ENCODE measurements at regions not wholly inside any gene's neighbourhood (a gene's known extent, or its start where the extent isn't known, plus 50 kb on each side); places are given as distances from the start of the nearest gene placed in this dataset.

DNA sequence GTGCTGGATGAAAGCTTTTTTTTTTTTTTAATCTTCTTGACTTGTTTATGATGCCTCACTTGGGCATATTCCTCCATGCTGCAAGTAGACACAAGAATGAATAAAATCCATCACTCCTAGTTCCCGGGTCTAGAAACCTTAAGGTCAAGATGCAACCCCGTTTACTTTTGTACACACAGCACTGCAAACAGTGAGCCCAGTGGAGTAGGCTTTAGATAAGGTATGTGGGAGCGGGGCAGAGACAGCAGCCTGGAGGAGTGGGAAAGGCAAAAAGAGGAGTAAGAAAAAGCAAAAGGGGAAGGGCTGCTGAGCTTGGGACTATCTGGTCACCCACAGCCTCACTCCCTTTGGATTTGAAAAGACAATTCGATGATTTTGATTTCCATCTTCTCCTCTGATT is 429.8 kb upstream of the ARGLU1 start:
- Mint-ChIP-seq H3K4me1 (no peaks in the 10 kb centered on the region), H3K27me3 (no peaks in the 10 kb centered on the region), H3K27ac (no peak overlapping the region), H3K36me3 (ENCODE audit: low read depth) (no peaks in the 10 kb centered on the region), H3K4me3 (no peak overlapping the region), H3K9me3 (peaks cover 6% of the 10 kb centered on the region)
- ATAC-seq (replicated peaks) = no peak

DNA sequence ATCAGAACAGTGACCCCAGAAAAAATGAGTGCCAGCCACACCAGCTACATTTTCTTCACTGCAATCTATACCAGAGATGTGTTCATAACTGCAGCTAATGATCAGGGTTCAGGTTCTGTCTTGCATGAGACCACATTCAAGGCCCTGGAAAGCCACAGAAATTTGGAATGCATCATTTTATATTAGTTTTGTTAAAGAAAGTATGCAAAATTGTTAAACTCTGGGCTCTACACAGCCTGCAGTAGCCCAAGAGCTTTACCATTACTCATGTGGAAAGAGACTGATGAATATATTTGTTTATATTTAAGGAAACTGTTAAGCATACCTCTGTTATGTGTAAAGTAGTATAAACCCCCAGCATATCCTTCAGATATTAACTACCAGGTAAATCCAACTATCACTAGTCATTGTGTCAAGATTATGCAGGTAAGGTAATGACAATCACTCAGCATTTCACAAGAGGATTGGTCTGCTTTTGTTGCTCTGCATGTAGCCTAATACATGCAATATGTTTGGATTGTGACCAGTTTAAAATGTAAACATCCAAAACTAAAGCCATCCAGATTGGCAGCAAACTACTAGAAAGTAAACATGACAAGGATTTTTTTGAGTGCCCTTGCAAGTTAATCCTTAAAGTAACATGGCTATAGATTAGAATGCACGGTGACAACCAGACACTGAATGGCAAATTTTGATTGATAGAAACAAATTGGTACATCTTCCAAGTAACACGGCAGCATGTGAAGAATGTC is 429.1 kb upstream of the ARGLU1 start:
- Mint-ChIP-seq H3K27me3 (no peaks in the 10 kb centered on the region), H3K4me3 (no peak overlapping the region), H3K36me3 (ENCODE audit: low read depth) (no peaks in the 10 kb centered on the region), H3K4me1 (no peaks in the 10 kb centered on the region), H3K9me3 (peaks cover 6% of the 10 kb centered on the region), H3K27ac (no peak overlapping the region)
- no peak for ATAC-seq (replicated peaks)

DNA sequence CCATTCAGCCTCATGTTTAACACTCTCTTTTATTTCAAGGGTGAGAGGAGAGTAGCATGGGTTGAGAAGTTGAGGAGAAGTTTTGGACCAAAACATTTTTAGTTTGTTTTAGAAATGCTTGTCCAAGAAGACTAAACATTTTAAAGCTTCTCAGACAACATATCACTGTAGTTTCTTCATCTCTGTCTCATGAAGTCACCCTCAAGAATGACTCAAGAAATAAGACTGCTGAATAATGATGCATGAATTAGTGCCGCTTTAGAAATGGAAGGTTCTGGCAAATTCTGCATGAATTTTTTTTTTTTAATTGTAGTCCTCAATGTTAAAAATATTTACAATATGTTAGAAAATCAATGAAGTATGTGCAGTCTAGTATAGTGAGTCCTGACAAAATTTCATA is 422.7 kb upstream of the ARGLU1 start:
- H3K36me3 Mint-ChIP-seq (ENCODE audit: low read depth) = no peaks in the 10 kb centered on the region
- H3K4me1 Mint-ChIP-seq = no peaks in the 10 kb centered on the region
- no peaks in the 10 kb centered on the region for H3K9me3 Mint-ChIP-seq
- ATAC-seq (replicated peaks) = no peak
- H3K27me3 Mint-ChIP-seq = no peaks in the 10 kb centered on the region
- no peak overlapping the region for H3K4me3 Mint-ChIP-seq
- no peak overlapping the region for H3K27ac Mint-ChIP-seq

DNA sequence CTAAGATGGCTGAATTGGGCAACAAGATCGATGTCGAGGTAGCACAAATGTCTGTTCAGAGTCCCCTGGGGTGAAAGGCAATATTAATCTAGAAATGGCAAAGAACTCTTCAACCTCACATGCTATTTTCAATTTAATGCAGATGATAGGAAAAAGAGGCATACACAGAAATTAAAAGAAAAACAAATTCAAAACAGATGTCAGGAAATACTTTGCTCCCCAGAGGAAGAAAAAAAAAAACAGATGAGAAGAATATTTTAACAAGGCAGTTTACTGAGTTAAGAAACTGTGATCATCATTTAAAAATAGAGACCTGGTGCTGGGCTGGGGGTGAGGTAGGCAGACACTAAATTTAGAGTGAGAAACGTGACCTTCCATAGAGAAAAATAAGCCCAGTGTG is 421.9 kb upstream of the ARGLU1 start:
- Mint-ChIP-seq H3K36me3 (ENCODE audit: low read depth) (no peaks in the 10 kb centered on the region), H3K27ac (no peak overlapping the region), H3K27me3 (no peaks in the 10 kb centered on the region), H3K4me1 (no peaks in the 10 kb centered on the region), H3K4me3 (no peak overlapping the region), H3K9me3 (no peaks in the 10 kb centered on the region)
- no peak for ATAC-seq (replicated peaks)

DNA sequence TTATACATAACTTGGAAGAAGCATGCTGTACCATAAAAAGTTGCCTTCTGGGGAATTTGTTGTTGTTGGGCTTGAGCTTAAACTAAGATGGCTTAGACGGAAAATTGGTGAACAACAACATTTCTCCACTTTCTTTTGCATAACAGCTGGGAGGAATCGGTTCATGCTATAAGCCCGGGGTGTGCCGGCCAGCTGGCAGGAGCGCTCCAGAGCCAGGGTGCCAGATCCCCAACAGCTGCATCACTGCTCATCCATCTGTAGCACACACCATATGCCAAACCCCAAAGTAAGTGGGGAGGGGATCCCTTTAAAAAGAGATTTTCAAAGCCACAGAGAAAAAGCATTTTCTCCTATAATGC is 419.5 kb upstream of the ARGLU1 start:
- no peaks in the 10 kb centered on the region for H3K9me3 Mint-ChIP-seq
- H3K4me3 Mint-ChIP-seq = no peak overlapping the region
- no peak for ATAC-seq (replicated peaks)

DNA sequence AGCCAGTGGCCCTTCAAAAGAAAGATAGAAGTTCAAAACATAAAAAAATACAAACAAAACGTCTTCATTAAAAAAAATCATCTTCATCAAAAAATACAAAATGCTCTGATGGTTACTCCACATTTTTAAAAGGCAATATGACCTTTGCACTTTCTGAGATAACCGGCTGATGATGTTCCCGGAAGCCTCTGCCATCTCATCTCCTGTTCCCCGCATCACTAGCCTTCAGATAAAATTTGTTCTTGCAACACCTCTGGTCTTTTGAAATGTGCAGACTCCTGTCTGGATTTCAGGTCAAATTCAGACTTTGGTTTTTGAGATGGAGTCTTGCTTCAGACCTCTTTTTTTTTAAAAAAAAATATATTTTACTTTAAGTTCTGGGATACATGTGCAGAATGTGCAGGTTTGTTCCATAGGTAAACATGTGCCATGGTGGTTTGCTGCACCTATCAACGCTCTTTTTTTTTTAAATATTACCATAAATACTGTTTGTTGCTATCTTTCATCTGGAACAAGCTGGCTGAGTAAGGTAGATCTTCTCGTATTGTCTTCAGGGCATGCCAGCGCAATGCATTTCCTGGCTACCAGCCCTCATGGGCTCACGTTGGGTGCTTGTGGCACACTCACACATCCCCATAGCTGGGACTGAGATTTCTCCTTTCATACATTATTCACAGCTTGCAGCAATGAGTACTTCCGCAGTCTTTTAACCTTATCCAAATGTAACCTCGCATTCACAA is 418.9 kb upstream of the ARGLU1 start:
- Mint-ChIP-seq H3K9me3 (no peaks in the 10 kb centered on the region), H3K4me3 (no peak overlapping the region), H3K4me1 (no peaks in the 10 kb centered on the region), H3K36me3 (ENCODE audit: low read depth) (no peaks in the 10 kb centered on the region), H3K27me3 (no peaks in the 10 kb centered on the region), H3K27ac (no peak overlapping the region)
- ATAC-seq (replicated peaks) = no peak

More for the DNA sequence above, 419.5 kb upstream of the ARGLU1 start:
- Mint-ChIP-seq H3K4me1 (no peaks in the 10 kb centered on the region), H3K27ac (no peak overlapping the region), H3K27me3 (no peaks in the 10 kb centered on the region), H3K36me3 (ENCODE audit: low read depth) (no peaks in the 10 kb centered on the region)

DNA sequence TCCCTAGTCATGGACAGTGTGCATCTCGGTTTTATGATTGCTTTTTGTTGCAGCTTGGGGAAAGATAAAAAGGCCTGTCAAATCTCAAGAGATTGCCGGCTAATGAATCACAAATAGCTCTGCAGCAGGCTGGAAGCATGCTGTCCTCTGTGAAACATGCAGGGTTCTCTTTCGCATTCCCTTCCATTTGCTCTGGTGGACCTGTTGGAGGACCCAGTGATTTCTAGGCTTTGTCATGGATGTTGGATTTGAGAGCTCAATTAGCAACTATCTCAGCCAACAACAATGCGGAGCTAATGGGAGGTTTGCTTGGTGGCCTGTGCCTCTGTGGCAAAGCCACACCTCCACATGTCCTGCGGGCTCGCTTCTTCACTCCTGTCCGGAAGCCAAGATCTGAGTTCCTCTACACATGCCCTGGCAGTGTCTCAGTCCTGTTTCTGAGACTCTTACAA is 418.1 kb upstream of the ARGLU1 start:
- no peak for ATAC-seq (replicated peaks)
- no peaks in the 10 kb centered on the region for H3K27me3 Mint-ChIP-seq
- no peaks in the 10 kb centered on the region for H3K36me3 Mint-ChIP-seq (ENCODE audit: low read depth)
- H3K27ac Mint-ChIP-seq = no peak overlapping the region
- H3K9me3 Mint-ChIP-seq = no peaks in the 10 kb centered on the region
- H3K4me3 Mint-ChIP-seq = no peak overlapping the region
- no peaks in the 10 kb centered on the region for H3K4me1 Mint-ChIP-seq

DNA sequence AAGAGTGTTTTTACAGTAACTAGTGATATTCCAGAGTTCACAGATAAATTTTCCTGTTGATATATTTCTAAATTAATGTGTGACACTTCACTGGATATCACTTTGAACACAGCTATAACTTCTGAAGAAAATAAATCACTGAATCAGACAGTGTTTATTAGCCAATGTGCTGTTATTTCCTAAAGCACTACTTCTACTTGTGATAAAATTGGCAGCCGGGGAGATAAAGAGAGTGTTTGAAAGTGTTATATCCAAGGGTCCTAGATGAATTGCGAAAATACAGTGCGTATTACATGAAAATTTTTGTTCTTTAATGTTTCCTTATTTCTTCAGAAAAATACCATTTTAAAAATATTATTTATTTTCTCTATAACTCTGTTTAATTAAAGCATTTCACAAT is 417.5 kb upstream of the ARGLU1 start:
- ATAC-seq (replicated peaks) = no peak
- H3K4me3 Mint-ChIP-seq = no peak overlapping the region
- H3K36me3 Mint-ChIP-seq (ENCODE audit: low read depth) = no peaks in the 10 kb centered on the region
- no peaks in the 10 kb centered on the region for H3K27me3 Mint-ChIP-seq
- H3K4me1 Mint-ChIP-seq = no peaks in the 10 kb centered on the region
- H3K9me3 Mint-ChIP-seq = no peaks in the 10 kb centered on the region
- H3K27ac Mint-ChIP-seq = no peak overlapping the region

DNA sequence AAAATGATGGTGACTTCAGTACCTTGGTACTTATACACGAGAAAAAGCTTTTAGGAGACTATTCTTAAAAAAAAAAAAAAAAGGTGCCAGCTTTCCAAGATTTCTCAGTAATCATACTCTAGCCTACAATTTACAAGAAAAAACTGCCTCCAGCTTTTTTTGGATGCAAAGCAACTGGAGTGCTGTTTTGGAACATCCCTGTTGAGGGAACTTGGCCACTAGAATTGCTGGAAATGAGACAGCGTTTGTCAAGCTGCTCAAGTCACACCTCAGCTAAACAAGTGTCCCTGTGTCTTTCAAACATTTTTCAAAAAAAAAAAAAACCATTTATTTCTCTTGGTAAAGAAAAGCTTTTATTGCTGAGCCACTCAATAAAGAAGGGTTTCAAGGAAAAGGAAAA is 413.1 kb upstream of the ARGLU1 start:
- no peaks in the 10 kb centered on the region for H3K4me1 Mint-ChIP-seq
- H3K27me3 Mint-ChIP-seq = no peaks in the 10 kb centered on the region
- no peak for ATAC-seq (replicated peaks)
- no peak overlapping the region for H3K27ac Mint-ChIP-seq
- no peak overlapping the region for H3K4me3 Mint-ChIP-seq
- no peaks in the 10 kb centered on the region for H3K36me3 Mint-ChIP-seq (ENCODE audit: low read depth)
- no peaks in the 10 kb centered on the region for H3K9me3 Mint-ChIP-seq

DNA sequence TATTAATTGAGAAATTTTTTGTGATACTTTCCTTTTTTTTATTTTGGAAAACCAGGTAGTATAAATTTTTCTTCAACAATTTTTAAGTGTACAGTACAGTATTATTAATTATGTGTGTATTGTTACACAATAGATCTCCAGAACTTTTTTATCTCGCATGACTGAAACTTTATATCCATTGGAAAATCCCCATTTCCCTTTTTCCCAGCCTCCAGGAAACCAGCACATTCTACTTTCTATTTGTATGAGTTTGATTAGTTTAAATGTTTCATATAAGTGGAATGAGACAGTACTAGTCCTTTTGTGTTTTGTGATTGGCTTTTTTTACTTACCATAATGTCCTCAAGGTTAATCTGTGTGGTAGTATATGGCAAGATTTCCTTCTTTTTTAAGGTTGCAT is 399.5 kb upstream of the ARGLU1 start:
- no peak for ATAC-seq (replicated peaks)
- Mint-ChIP-seq H3K4me1 (no peaks in the 10 kb centered on the region), H3K9me3 (no peaks in the 10 kb centered on the region), H3K27ac (no peak overlapping the region), H3K36me3 (ENCODE audit: low read depth) (no peaks in the 10 kb centered on the region), H3K4me3 (no peak overlapping the region), H3K27me3 (no peaks in the 10 kb centered on the region)

DNA sequence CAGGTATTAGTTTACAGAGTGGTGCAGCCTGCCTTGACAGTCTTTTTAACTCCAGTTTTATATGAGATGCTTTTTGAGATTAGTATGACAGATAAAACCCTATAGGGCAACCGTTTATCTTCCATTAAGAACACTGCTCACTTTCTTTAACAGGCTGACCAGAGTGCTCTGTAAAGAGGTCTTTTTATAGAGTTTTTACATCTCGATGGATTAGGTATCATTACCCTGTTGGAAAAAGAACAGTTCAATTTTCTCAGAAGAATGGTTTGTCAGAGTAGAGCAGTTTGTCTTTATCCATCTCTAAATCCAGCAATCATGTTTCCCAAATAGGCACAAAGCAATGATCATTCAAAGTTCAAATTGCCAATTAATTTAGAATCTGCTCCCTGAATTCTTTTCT is 395.2 kb upstream of the ARGLU1 start:
- no peak overlapping the region for H3K27ac Mint-ChIP-seq
- peaks cover 3% of the 10 kb centered on the region for H3K27me3 Mint-ChIP-seq
- no peaks in the 10 kb centered on the region for H3K9me3 Mint-ChIP-seq
- ATAC-seq (replicated peaks) = no peak
- H3K4me1 Mint-ChIP-seq = no peaks in the 10 kb centered on the region
- H3K36me3 Mint-ChIP-seq (ENCODE audit: low read depth) = no peaks in the 10 kb centered on the region
- H3K4me3 Mint-ChIP-seq = no peak overlapping the region

DNA sequence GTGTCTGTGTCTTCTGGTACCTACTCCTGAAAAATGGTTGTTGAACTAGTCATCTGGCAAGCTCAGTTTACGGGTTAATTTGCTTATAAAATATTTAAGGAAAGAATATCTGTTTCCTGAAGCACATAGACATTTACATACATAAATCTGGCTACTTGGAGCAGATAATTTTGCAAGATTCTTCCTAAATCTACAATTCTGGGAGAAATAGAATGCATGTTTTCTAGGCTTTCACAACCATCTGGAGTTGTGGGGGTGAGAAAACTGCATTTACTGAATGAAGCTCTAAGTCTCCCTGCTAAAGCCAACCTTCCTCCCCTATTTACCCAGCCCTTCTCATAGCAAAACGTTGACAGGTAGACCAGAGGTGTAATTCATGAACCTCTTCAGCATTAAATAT is 393.7 kb upstream of the ARGLU1 start:
- H3K27me3 Mint-ChIP-seq = peaks cover 3% of the 10 kb centered on the region
- no peak overlapping the region for H3K27ac Mint-ChIP-seq
- no peak overlapping the region for H3K4me3 Mint-ChIP-seq
- ATAC-seq (replicated peaks) = no peak
- no peaks in the 10 kb centered on the region for H3K9me3 Mint-ChIP-seq
- no peaks in the 10 kb centered on the region for H3K4me1 Mint-ChIP-seq
- H3K36me3 Mint-ChIP-seq (ENCODE audit: low read depth) = no peaks in the 10 kb centered on the region

DNA sequence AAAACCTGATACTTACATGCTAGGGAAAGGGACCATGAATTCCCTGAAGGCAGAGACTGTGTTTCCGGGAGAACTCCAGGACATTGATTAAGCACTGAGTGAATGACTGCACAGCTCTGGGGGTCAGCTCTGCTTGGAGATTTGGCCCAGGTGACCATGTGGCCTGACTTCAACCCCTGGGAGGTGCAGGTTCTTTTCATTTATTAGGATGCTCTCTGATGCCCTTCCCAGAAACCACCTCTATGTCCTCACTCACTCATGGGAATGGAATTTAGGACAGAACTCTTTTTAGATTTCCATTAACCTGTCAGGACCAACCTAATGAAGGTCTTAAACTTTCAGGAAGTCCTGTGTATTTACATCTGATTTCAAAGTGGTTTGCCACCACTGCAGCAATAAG is 393.3 kb upstream of the ARGLU1 start:
- no peaks in the 10 kb centered on the region for H3K36me3 Mint-ChIP-seq (ENCODE audit: low read depth)
- no peaks in the 10 kb centered on the region for H3K9me3 Mint-ChIP-seq
- no peak for ATAC-seq (replicated peaks)
- peaks cover 3% of the 10 kb centered on the region for H3K27me3 Mint-ChIP-seq
- H3K27ac Mint-ChIP-seq = no peak overlapping the region
- H3K4me1 Mint-ChIP-seq = no peaks in the 10 kb centered on the region
- no peak overlapping the region for H3K4me3 Mint-ChIP-seq

DNA sequence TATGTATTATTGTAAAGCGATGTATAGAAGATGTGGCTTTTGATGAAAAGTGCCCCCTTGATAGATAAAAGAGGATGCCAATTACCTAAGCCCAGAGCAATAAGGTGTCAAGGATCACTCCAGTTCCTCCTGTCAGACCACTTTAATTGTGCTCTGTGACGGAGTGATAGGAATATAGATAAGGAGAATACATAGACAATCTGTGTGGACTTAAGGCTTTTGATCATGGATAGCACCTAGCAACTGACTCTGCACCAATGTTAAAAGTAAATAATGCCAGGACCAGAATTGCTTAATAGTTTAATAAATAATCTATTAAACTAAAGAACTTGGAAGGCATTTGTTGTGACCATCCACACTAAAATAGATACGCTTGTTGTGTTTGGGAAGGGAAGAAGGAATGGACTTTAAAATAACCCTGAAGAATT is 390.7 kb upstream of the ARGLU1 start:
- Mint-ChIP-seq H3K4me3 (no peak overlapping the region), H3K27ac (no peak overlapping the region), H3K9me3 (peaks cover 4% of the 10 kb centered on the region), H3K27me3 (peaks cover 6% of the 10 kb centered on the region), H3K4me1 (no peaks in the 10 kb centered on the region), H3K36me3 (ENCODE audit: low read depth) (no peaks in the 10 kb centered on the region)
- ATAC-seq (replicated peaks) = no peak

DNA sequence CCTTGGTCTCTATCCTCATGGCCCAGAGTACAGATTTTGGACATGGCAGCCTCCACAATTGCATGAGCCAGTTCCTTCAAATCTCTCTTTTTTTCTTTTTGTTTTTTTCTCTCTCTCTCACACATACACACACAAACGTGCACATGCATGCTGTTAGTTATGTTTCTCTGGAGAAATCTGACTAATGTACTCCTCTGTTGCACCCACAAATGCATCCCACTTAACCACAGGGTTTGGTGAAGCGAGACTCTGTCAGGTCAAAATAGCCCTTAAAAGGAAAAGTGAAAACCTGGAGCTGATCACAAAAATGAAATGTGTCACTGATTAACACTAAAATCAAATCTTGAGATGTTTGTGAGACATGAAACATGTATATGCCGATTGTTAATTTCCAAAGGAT is 374.6 kb upstream of the ARGLU1 start:
- Mint-ChIP-seq H3K4me3 (no peak overlapping the region), H3K4me1 (no peaks in the 10 kb centered on the region), H3K27me3 (peaks cover 12% of the 10 kb centered on the region), H3K9me3 (no peaks in the 10 kb centered on the region), H3K27ac (no peak overlapping the region), H3K36me3 (ENCODE audit: low read depth) (no peaks in the 10 kb centered on the region)
- ATAC-seq (replicated peaks) = no peak

Measured in activated T-helper 17 cell treated with anti-CD3 and anti-CD28 coated beads, Interleukin-2, amount 50 U/mL, for 72 hours (primary cell).